DMS53 treated with DMSO at 0.1 percent for 48 hours (cell line): ENCODE measurements at regions not wholly inside any gene's neighbourhood (a gene's known extent, or its start where the extent isn't known, plus 50 kb on each side); places are given as distances from the start of the nearest gene placed in this dataset.
"Not testable (repeated sequence)": the region's sequence is repeated elsewhere in the genome, so short reads cannot be mapped to it uniquely, and the experiment has no call there.

Experiments used
- DNase-seq: peaks from one replicate; lab custom pipeline; 2025; ENCODE audit not compliant: unreplicated experiment; lab: John Stamatoyannopoulos, UW

DNA sequence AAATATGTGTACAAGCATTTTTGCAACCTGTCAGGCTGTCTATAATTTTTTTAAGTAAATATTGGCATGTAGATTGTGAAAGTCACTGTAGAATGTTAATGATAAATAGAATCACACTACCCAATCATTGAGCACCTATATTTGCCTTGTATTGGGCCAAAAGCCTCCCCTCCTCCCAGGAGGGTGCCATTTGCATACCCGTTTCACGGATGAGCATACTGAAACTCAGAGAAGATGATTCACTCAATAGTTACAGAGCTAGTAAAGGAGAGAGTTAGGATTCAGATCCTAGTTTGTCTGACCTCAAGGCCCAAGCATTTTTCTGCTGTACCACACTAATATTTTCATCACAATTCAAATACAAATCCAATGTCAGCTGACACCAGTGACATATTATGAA is 299.7 kb upstream of the CDH11 start:
- no peak for DNase-seq

GRCh38 chr16:65418435-65418834 is 296.6 kb upstream of the CDH11 start:
- no peak for DNase-seq

- no peak for DNase-seq
Observed at GRCh38 chr16:65415460-65415859, 293.6 kb upstream of the CDH11 start.

DNA sequence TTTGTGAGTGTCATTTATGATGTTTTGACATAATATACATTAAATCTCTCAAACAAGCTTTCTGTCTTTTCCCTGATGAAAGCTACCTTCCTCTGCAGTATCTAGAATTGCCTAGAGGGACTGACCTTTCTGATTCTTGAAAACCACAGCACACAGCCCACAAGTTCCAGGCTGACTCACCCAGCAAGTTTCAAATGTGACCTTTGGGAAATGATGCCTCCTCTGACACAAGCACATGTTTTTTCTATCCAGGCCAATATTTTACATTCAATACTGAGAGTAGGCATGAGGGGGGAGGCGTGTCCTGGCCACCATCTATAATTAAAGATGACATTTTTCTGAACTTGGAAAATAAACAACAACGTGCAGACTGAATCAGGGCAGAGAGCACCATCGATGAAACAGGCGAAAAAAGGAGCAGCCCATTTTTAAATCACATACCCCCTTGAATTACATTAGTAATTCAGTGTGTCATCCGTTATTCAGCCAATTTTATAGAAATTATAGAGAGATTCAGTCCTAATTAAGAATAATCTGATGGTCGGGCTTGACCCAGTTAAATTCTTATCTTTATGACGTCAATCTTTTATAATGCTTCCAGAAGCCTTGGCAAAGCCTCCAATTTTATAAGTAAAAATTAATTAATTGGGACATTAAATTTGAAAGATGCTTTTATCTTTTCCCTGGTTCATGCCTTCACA is 292.6 kb upstream of the CDH11 start:
- no peak for DNase-seq

DNA sequence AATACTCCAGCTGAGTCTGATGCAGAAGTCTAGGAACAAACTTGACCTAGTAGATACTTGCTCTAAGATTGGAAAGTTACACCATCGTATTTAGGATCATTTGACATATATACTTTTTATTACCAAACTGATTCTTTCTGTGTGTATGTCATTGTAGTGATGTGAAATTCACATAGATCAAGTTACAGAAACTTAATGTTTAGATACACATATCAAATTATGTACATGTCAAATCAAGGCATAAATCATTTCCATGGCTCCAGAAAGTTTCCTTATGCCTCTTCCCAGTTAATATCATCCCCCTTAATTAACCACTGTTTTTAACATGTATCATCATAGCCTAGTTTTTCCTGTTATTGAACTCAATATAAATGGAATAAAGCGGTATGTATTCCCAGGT is 292.0 kb upstream of the CDH11 start:
- no peak for DNase-seq

DNA sequence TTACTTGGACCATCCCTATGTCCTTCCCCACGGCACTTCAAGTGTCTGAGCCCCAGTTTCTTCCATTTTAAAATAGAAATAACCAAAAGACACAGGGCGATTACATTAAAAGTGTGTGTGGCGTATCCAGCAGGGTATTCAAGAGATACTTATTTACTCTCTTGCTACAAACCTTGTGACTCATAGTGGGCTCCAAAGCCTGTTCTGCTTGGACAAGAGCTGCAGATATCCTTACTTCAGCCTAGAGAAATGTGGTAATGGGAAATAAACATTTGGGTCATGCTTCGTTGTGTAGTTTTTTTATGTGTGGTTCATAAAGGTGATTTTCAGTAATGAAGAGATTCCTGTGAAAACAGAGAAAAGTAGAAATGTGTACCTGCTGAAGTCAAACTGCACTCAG is 288.9 kb upstream of the CDH11 start:
- DNase-seq = no peak

GRCh38 chr16:65409510-65409909 is 287.6 kb upstream of the CDH11 start:
- DNase-seq = no peak

- no peak for DNase-seq
Observed at GRCh38 chr16:65406933-65407332, 285.1 kb upstream of the CDH11 start.

- DNase-seq = no peak
Observed at GRCh38 chr16:65406116-65406515, 284.3 kb upstream of the CDH11 start.

DNA sequence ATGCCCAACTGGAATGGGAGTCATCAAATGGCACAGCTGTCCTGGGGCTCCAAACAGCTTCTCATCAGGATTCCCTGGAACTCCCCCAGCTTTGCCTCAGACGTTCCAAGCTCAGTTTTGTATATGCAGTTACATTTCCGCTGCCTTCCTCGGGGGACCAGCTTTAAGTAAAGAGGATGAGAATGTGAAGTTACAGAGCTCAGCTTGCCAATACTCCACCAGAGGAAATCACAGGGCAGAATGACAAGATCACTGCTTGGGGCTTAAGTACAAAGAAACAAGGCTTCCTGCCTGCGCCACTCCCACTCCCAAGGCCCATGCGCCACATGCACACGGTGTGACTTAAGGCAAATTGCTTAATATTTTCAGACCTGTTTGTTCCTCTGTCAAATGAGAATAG is 272.4 kb upstream of the CDH11 start:
- no peak for DNase-seq

DNA sequence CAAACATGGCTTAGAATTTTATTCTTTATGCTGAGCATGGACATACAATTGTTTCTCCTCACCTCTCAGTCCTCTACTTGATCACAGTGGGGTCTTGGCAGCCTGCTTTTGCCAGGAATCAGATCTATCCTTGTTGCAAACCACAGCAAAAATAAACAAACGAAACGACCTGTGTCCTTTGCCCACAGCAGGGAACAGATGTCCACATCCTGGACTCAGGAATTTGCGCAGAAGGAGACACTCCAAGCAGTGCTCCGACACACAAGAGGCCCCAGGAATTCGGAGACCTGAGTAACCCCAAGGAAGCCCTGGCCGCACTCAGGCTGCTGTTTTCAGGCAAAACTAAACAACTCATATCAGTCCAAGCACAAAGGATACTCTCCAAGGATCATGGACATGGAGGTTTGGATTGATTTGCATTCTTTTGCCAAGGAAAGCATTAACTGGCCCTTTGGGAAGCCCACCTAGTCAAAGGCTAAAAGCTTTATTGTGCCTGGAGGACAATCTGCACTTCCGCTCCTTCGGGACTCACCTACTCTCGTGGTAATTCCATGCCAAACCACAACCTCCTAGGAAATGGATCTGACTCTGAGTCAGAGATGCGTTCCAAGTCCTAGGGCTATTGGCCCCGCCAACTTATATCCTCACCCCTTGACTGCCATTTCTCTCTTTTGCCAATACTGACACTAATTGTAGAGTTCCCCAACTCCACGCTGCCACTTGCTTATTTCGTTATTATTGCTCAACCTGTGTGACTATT is 271.1 kb upstream of the CDH11 start:
- DNase-seq = no peak

GRCh38 chr16:65388592-65388991 is 266.7 kb upstream of the CDH11 start:
- DNase-seq = no peak

DNA sequence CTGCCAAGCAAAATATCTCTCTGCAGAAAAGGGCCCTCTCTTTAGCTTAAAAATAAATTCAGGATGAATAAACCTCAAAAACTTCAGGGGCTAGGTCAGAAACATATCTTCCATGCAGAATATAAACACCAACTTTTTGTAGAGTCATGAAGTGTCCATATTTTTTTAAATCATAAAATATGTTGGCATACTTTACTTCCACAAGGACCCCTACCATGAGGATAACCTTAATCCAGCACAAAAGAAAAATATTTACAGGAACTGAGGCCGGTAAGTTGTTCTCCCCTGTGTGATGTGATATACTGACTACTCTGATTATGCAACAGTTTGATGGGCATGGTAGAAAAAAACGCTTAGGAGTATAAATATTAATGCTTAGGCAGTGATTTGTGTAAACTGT is 264.8 kb upstream of the CDH11 start:
- DNase-seq = no peak

DNA sequence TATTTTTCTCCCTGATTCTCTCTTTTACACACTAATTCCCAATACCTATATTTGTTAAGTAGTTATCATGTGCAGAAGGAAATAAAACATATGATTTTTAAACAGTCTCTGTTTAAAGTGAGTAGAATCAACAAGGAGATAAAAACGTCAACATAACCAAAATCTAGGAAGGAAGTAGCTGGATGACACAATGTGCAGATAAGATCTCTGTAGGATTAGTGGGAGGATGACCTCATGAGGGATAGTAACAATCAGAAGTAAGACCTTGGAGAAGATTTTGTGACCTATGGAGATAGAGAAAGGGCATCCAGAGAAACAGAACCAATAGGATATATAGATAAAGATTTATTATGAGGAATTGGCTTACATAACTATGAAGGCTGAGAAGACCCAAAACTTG is 262.6 kb upstream of the CDH11 start:
- DNase-seq = no peak

DNA sequence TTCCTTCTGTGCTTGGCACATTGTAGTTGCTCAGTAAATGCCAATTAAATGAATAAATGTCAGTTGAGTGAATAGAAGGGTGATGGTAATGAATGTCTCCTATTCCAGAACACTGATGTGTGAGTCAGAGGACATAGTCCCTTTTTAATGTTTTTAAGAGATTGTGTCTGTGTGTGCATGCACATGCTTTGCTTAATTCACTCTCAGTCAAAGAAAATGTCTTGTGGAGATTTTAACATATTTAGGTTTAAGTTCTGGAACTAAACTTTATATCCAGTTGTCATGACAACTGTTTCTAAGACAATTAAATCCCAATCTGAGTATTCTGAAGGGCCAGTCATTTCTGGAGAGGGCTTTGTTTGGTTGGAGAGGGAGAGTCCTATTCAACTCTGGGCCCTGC is 255.3 kb upstream of the CDH11 start:
- no peak for DNase-seq

DNA sequence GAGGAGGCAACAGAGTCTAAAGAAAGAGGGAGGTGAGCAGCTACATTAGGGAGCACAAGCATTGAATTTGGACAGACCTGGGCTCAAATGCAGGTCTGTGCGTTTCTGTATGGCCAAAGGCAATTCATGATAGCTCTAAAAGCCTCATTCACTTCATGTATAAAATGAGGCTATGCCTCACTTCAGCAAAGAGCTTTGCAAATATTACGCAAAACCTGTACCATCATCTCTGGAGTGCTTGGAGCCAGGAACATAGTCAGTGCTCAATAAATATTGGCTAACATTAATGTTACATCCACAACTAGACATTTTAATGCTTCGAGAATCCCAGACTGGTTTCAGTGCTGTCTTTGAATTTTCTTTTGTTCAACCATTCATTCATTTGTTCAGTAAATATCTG is 254.7 kb upstream of the CDH11 start:
- DNase-seq = no peak

GRCh38 chr16:65375651-65376050 is 253.8 kb upstream of the CDH11 start:
- DNase-seq = no peak

- DNase-seq = no peak
Observed at GRCh38 chr16:65373097-65373496, 251.2 kb upstream of the CDH11 start.

GRCh38 chr16:65372171-65372570 is 250.3 kb upstream of the CDH11 start:
- DNase-seq = no peak

- DNase-seq = no peak
Observed at GRCh38 chr16:65365732-65366715, 244.2 kb upstream of the CDH11 start.

DNA sequence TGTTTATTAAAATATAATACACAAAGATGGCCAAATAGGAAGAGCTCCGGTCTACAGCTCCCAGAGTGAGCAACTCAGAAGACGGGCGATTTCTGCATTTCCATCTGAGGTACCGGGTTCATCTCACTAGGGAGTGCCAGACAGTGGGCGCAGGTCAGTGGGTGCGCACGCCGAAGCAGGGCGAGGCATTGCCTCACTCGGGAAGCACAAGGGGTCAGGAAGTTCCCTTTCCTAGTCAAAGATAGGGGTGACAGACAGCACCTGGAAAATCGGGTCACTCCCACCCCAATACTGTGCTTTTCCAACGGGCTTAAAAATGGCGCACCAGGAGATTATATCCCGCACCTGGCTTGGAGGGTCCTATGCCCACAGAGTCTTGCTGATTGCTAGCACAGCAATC is 234.9 kb upstream of the CDH11 start:
- DNase-seq = not testable (repeated sequence)

GRCh38 chr16:65355706-65356105 is 233.8 kb upstream of the CDH11 start:
- no peak for DNase-seq
